HepG2 (cell line): ENCODE measurements at regions not wholly inside any gene's neighbourhood (a gene's known extent, or its start where the extent isn't known, plus 50 kb on each side); places are given as distances from the start of the nearest gene placed in this dataset.

ENCODE experiments used
- ATAC-seq: fragments of 200-7000 bp; cut with Tn5 transposase; 3 replicates; pipeline ENCODE4 v1.9.1; 2020; ENCODE audit warnings: mild to moderate bottlenecking, moderate library complexity
- BruUV-seq: library from RNA; stranded (reverse); fragments of 400-500 nt; replicated peaks from 2 replicates; lab custom pipeline; 2021; lab: Mats Ljungman, UMichigan
- CTCF ChIA-PET: fragments of 300-600 bp; formaldehyde crosslinking; extraction: SDS; loops from one replicate; lab custom pipeline; 2021; ENCODE audit warnings: low total read pairs, inconsistent platforms, low intra/inter-chr PET ratio; lab: Yijun Ruan, JAX
- POLR2A ChIA-PET: fragments of 350-600 bp; sonication (Branson Sonifier 250); formaldehyde crosslinking; loops from one replicate; lab custom pipeline; 2020; ENCODE audit warnings: antibody characterized with exemption, inconsistent platforms; lab: Yijun Ruan, JAX
- DNase-seq: peaks from one replicate; pipeline ENCODE4 v3.0.0-alpha.2; 2015; ENCODE audit warnings: low spot score
- FAIRE-seq: peaks from 3 replicates; lab custom pipeline; 2011; peaks lifted over from hg19 to GRCh38; lab: Jason Lieb, UNC
- H2AFZ ChIP-seq: one replicate; pipeline ENCODE4 v1.6.1; 2011; ENCODE audit warnings: low read length, inconsistent platforms
- H3K27ac ChIP-seq: fragments of 300-600 bp; 3 replicates; pipeline ENCODE4 v1.8.0; 2011; ENCODE audit warnings: mixed run types, mild to moderate bottlenecking, mixed read lengths, low read length, inconsistent platforms; ENCODE audit not compliant: insufficient read depth; ENCODE audit errors: extremely low read length
- H3K27me3 ChIP-seq, 2 experiments: fragments of 200-600 bp in 1 of 2; 2 replicates in 1 of 2; 3 replicates in 1 of 2; pipeline versions ENCODE4 v1.6.0 to v1.8.0; 2011; ENCODE audit warnings: low read length in 2 of 2, mild to moderate bottlenecking in 2 of 2, moderate library complexity in 2 of 2, inconsistent platforms in 1 of 2; ENCODE audit not compliant: insufficient read depth in 2 of 2, control insufficient read depth in 1 of 2
- H3K36me3 ChIP-seq, 2 experiments: fragments of 200-600 bp in 1 of 2; replicated peaks in 1 of 2; 2 replicates in 1 of 2; 3 replicates in 1 of 2; pipeline versions ENCODE4 v1.5.1 to v1.8.0; 2011; ENCODE audit warnings: low read length in 2 of 2, inconsistent platforms in 1 of 2; ENCODE audit not compliant: insufficient read depth in 2 of 2, control insufficient read depth in 1 of 2
- H3K4me1 ChIP-seq: 2 replicates; pipeline ENCODE4 v1.5.1; 2012; ENCODE audit warnings: low read length, inconsistent platforms; ENCODE audit not compliant: insufficient read depth
- H3K4me2 ChIP-seq: 2 replicates; pipeline ENCODE4 v1.6.0; 2011; ENCODE audit warnings: low read depth, low read length, inconsistent platforms
- H3K4me3 ChIP-seq, 3 experiments: fragments of 200-600 bp in 1 of 3; sonication (generic), shearing (Covaris generic) in 1 of 3; replicated peaks in 1 of 3; 2 replicates each; pipeline ENCODE4 v1.5.1; 2011 to 2016; ENCODE audit warnings: low read length in 3 of 3, inconsistent platforms in 2 of 3, low read depth in 2 of 3, mild to moderate bottlenecking in 2 of 3, control low read depth in 1 of 3, mixed read lengths in 1 of 3; ENCODE audit not compliant: insufficient read depth in 1 of 3
- H3K79me2 ChIP-seq: one replicate; pipeline ENCODE4 v1.6.1; 2011; ENCODE audit warnings: low read length, inconsistent platforms; ENCODE audit not compliant: insufficient read depth
- H3K9ac ChIP-seq: 2 replicates; pipeline ENCODE4 v1.6.0; 2011; ENCODE audit warnings: mild to moderate bottlenecking, low read depth, low read length, inconsistent platforms; ENCODE audit not compliant: insufficient read depth
- H3K9me3 ChIP-seq: 2 replicates; pipeline ENCODE4 v1.5.1; 2012; ENCODE audit warnings: mild to moderate bottlenecking, low read length
- H4K20me1 ChIP-seq: 2 replicates; pipeline ENCODE4 v1.6.0; 2011; ENCODE audit warnings: inconsistent platforms, mild to moderate bottlenecking, low read length, moderate library complexity; ENCODE audit not compliant: insufficient read depth
- HMGA1 ChIP-seq: sonication (generic); formaldehyde crosslinking; conservative IDR thresholded peaks from 2 replicates; pipeline ENCODE4 v1.4.0; 2020; ENCODE audit warnings: missing genetic modification reagents
- KAT7 ChIP-seq: IDR thresholded peaks from 2 replicates; pipeline ENCODE4 v1.6.1; 2018; ENCODE audit warnings: borderline replicate concordance, missing compliant biosample characterization
- MNT ChIP-seq: fragments of 450-650 bp; IDR thresholded peaks from 2 replicates; pipeline ENCODE4 v1.6.1; 2016
- NFAT5 ChIP-seq: sonication (generic); formaldehyde crosslinking; IDR thresholded peaks from 2 replicates; pipeline ENCODE4 v1.4.0; 2020; ENCODE audit warnings: missing genetic modification reagents
- NFKBIZ ChIP-seq: IDR thresholded peaks from 2 replicates; pipeline ENCODE4 v1.6.1; 2018; ENCODE audit warnings: missing genetic modification reagents, missing compliant biosample characterization
- SP1 ChIP-seq, 2 experiments: fragments of 450-650 bp in 1 of 2; sonication (generic) in 1 of 2; formaldehyde crosslinking in 1 of 2; IDR thresholded peaks; 2 replicates each; pipeline versions ENCODE4 v1.4.0 to v1.6.1; 2016 to 2020; ENCODE audit warnings: missing genetic modification reagents in 1 of 2
- SRSF9 ChIP-seq: fragments of 200-400 bp; formaldehyde crosslinking; IDR thresholded peaks from 2 replicates; pipeline ENCODE4 v1.6.1; 2018; ENCODE audit warnings: borderline replicate concordance, mild to moderate bottlenecking, low read depth, low read length; ENCODE audit not compliant: insufficient read depth, poor library complexity, severe bottlenecking
- ZNF567 ChIP-seq: sonication (generic); formaldehyde crosslinking; IDR thresholded peaks from 2 replicates; pipeline ENCODE4 v1.8.1; 2023; ENCODE audit warnings: mild to moderate bottlenecking, missing genetic modification reagents, borderline replicate concordance
- ZNF572 ChIP-seq: sonication (generic); formaldehyde crosslinking; IDR thresholded peaks from 2 replicates; pipeline ENCODE4 v1.5.1; 2020; ENCODE audit warnings: mild to moderate bottlenecking, missing genetic modification reagents
- ZNF605 ChIP-seq: sonication (generic); formaldehyde crosslinking; IDR thresholded peaks from 2 replicates; pipeline ENCODE4 v1.8.0; 2022; ENCODE audit warnings: mild to moderate bottlenecking, missing genetic modification reagents
- ZNF615 ChIP-seq: sonication (generic); formaldehyde crosslinking; IDR thresholded peaks from 2 replicates; pipeline ENCODE4 v1.5.0; 2020; ENCODE audit warnings: mild to moderate bottlenecking, missing genetic modification reagents, borderline replicate concordance
- ZNF790 ChIP-seq: sonication (generic); formaldehyde crosslinking; IDR thresholded peaks from 2 replicates; pipeline ENCODE4 v1.8.0; 2022; ENCODE audit warnings: missing genetic modification reagents, mild to moderate bottlenecking, borderline replicate concordance
- ZSCAN12 ChIP-seq: sonication (generic); formaldehyde crosslinking; IDR thresholded peaks from 2 replicates; pipeline ENCODE4 v1.9.0; 2021; ENCODE audit warnings: mild to moderate bottlenecking, missing genetic modification reagents
- WGBS: methylation state at CpG from one replicate; pipeline ENCODE4 v1.1.6; 2017; ENCODE audit warnings: low lambda C conversion rate; 5-methylcytosine and 5-hydroxymethylcytosine counted together
- in situ Hi-C: cut with HindIII; loops from 2 replicates; pipeline ENCODE4 v1.10.0; 2017; ENCODE audit warnings: low pct_unique_long_range_greater_than_20kb; ENCODE audit not compliant: extremely low pct_ligation_motif_present
- intact Hi-C: fragments of 100-400 bp; cut with micrococcal nuclease; formaldehyde crosslinking; loops from one replicate; pipeline ENCODE4 v1.10.0; 2022; ENCODE audit not compliant: unreplicated experiment
- TF ChIP-seq, protein P1 (sequence below): sonication (generic); formaldehyde crosslinking; conservative IDR thresholded peaks from 2 replicates; pipeline ENCODE4 v1.8.0; 2022; ENCODE audit warnings: mild to moderate bottlenecking, moderate library complexity, missing genetic modification reagents

DNA sequence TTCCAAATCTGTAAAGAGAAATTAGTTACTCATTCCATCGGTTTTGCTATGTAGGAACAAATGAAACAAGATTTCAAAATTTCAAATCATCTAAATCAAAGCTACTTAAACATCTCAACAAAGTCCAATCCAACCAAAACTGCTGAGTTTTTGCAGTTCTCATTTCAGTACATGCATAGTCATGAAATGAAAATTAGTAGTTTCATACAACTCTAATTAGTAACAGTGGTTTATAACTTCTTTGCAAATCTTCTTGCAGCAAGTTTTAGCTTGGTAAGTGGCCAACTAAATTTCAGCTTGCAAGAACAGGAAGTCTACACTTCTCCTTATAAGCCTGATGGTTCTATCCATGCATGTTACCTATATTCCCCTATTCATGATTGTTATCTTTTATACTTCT lies 75.6 kb downstream of the SPRY2 start (continued):
- no peak for TF ChIP-seq NFAT5
- TF ChIP-seq ZNF567 = no peak
- no peak for TF ChIP-seq ZNF615 (CRISPR knock-in tag)
- TF ChIP-seq KAT7 (CRISPR knock-in tag) = no peak
- TF ChIP-seq NFKBIZ (CRISPR knock-in tag) = no peak
- no peak for TF ChIP-seq ZNF790 (CRISPR knock-in tag)
- TF ChIP-seq, all 625 proteins: peak for 0

DNA sequence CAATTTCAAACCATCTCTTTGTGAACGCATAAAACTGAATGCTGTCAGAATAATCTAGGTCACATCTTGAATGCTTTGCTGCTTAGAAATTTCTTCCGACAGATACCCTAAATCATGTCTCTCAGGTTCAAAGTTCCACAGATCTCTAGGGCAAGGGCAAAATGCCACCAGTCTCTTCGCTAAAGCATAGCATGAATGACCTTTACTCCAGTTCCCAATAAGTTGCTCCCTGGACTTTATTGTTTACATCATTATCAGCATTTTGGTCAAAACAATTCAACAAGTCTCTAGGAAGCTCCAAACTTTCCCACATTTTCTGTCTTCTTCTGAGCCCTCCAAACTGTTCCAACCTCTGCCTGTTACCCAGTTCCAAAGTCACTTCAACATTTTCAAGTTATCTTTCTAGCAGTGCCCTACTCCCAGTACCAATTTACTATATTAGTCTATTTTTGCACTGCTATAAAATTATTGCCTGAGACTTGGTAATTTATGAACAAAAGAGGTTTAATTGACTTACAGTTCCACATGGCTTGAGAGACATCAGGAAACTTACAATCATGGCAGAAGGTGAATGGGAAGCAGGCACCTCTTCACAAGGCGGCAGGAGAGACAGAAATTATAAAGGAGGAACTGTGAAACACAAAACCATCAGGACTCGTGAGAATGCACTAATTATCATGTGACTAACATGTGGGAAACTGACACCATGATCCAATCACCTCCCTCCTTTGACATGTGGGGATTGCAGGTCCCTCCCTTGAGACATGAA lies 77.0 kb downstream of the SPRY2 start:
- H3K9me3 ChIP-seq = peaks cover 18% of the 10 kb centered on the region
- ATAC-seq (no peak), FAIRE-seq (no peak), DNase-seq (no peak)
- no peak overlapping the region for H2AFZ ChIP-seq
- no peak overlapping the region for H3K9ac ChIP-seq
- in situ Hi-C loops = no loop called here
- ChIA-PET POLR2A (no interaction called here), CTCF (no interaction called here)
- no peaks in the 10 kb centered on the region for H3K4me1 ChIP-seq
- no peak overlapping the region for H3K4me2 ChIP-seq
- no TSS peak for BruUV-seq
- H3K79me2 ChIP-seq = no peaks in the 10 kb centered on the region
- H3K36me3 ChIP-seq = no peaks in the 10 kb centered on the region
- no peak overlapping the region for H3K4me3 ChIP-seq
- H3K27ac ChIP-seq = no peak overlapping the region
- H4K20me1 ChIP-seq = no peaks in the 10 kb centered on the region
- H3K27me3 ChIP-seq = no peaks in the 10 kb centered on the region
- intact Hi-C loops = no loop called here
- 35% methylated on average over 5 of the region's 5 CpGs for WGBS
- TF ChIP-seq HMGA1 (no peak), ZNF572 (no peak), SRSF9 (no peak), MNT (no peak), ZNF605 (CRISPR knock-in tag) (no peak), ZSCAN12 (no peak), SP1 (IDR thresholded peaks at IDR 0.05) (no peak), SP1 (CRISPR knock-in tag; IDR thresholded peaks at IDR 0.05) (no peak)
- TF ChIP-seq, protein P1, sequence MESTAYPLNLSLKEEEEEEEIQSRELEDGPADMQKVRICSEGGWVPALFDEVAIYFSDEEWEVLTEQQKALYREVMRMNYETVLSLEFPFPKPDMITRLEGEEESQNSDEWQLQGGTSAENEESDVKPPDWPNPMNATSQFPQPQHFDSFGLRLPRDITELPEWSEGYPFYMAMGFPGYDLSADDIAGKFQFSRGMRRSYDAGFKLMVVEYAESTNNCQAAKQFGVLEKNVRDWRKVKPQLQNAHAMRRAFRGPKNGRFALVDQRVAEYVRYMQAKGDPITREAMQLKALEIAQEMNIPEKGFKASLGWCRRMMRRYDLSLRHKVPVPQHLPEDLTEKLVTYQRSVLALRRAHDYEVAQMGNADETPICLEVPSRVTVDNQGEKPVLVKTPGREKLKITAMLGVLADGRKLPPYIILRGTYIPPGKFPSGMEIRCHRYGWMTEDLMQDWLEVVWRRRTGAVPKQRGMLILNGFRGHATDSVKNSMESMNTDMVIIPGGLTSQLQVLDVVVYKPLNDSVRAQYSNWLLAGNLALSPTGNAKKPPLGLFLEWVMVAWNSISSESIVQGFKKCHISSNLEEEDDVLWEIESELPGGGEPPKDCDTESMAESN (CRISPR knock-in tag) = no peak
